ENCODE measurements at regions not wholly inside any gene's neighbourhood (a gene's known extent, or its start where the extent isn't known, plus 50 kb on each side); places are given as distances from the start of the nearest gene placed in this dataset.

- DNase-seq (ENCODE audit: low read depth) = no peak
- no peak overlapping the region for H3K4me3 ChIP-seq (ENCODE audit: control insufficient read depth, low read depth, low read length)
- TF ChIP-seq CTCF (IDR thresholded peaks at IDR 0.05; ENCODE audit: control insufficient read depth, insufficient read depth, low read depth, low read length, missing control alignments) = no peak
Observed at GRCh38 chr2:41920812-41921211, 127.0 kb upstream of the PKDCC start.

GRCh38 chr2:41922177-41922576 is 125.6 kb upstream of the PKDCC start:
- no peak overlapping the region for H3K4me3 ChIP-seq (ENCODE audit: control insufficient read depth, low read depth, low read length)
- DNase-seq (ENCODE audit: low read depth) = no peak
- no peak for TF ChIP-seq CTCF (IDR thresholded peaks at IDR 0.05; ENCODE audit: control insufficient read depth, insufficient read depth, low read depth, low read length, missing control alignments)

- no peak for DNase-seq (ENCODE audit: low read depth)
- no peak overlapping the region for H3K4me3 ChIP-seq (ENCODE audit: control insufficient read depth, low read depth, low read length)
- TF ChIP-seq CTCF (IDR thresholded peaks at IDR 0.05; ENCODE audit: control insufficient read depth, insufficient read depth, low read depth, low read length, missing control alignments) = no peak
Observed at GRCh38 chr2:41923156-41923786, 124.5 kb upstream of the PKDCC start.

GRCh38 chr2:41924024-41924423 is 123.8 kb upstream of the PKDCC start:
- H3K4me3 ChIP-seq (ENCODE audit: control insufficient read depth, low read depth, low read length) = no peak overlapping the region
- no peak for TF ChIP-seq CTCF (IDR thresholded peaks at IDR 0.05; ENCODE audit: control insufficient read depth, insufficient read depth, low read depth, low read length, missing control alignments)
- DNase-seq (ENCODE audit: low read depth) = no peak

GRCh38 chr2:41924709-41925408 is 123.0 kb upstream of the PKDCC start:
- H3K4me3 ChIP-seq (ENCODE audit: control insufficient read depth, low read depth, low read length) = no peak overlapping the region
- no peak for DNase-seq (ENCODE audit: low read depth)
- TF ChIP-seq CTCF (IDR thresholded peaks at IDR 0.05; ENCODE audit: control insufficient read depth, insufficient read depth, low read depth, low read length, missing control alignments) = no peak

- H3K4me3 ChIP-seq (ENCODE audit: control insufficient read depth, low read depth, low read length) = no peak overlapping the region
- no peak for DNase-seq (ENCODE audit: low read depth)
- no peak for TF ChIP-seq CTCF (IDR thresholded peaks at IDR 0.05; ENCODE audit: control insufficient read depth, insufficient read depth, low read depth, low read length, missing control alignments)
Observed at GRCh38 chr2:41925712-41926111, 122.1 kb upstream of the PKDCC start.
